IMR-90 (cell line): ENCODE measurements at regions not wholly inside any gene's neighbourhood (a gene's known extent, or its start where the extent isn't known, plus 50 kb on each side); places are given as distances from the start of the nearest gene placed in this dataset.

ENCODE experiments used
- ATAC-seq: fragments of 200-7000 bp; cut with Tn5 transposase; 2 replicates; pipeline ENCODE4 v1.9.1; 2020; ENCODE audit warnings: low read depth, mild to moderate bottlenecking, moderate library complexity
- BruUV-seq: library from RNA; stranded (reverse); fragments of 400-500 nt; replicated peaks from 2 replicates; lab custom pipeline; 2021; lab: Mats Ljungman, UMichigan
- CTCF ChIA-PET: fragments of 300-600 bp; formaldehyde crosslinking; extraction: SDS; loops from one replicate; lab custom pipeline; 2021; ENCODE audit warnings: antibody characterized with exemption; lab: Yijun Ruan, JAX
- POLR2A ChIA-PET: fragments of 300-600 bp; sonication (Branson Sonifier 250); formaldehyde crosslinking; loops from one replicate; lab custom pipeline; 2022; ENCODE audit warnings: antibody characterized with exemption; ENCODE audit not compliant: unreplicated experiment; lab: Charles Lee
- DNase-seq: peaks from one replicate; pipeline ENCODE4 v3.0.0; 2013
- H2AFZ ChIP-seq: replicated peaks from 2 replicates; pipeline ENCODE3; 2013; ENCODE audit warnings: low read length, mild to moderate bottlenecking; ENCODE audit not compliant: poor library complexity
- H2AK5ac ChIP-seq: 2 replicates; pipeline ENCODE4 v1.6.1; 2013; ENCODE audit warnings: low read depth, low read length, inconsistent platforms
- H2AK9ac ChIP-seq: replicated peaks from 2 replicates; pipeline ENCODE3; 2013; ENCODE audit warnings: mild to moderate bottlenecking, low read depth, low read length, moderate library complexity; ENCODE audit not compliant: poor library complexity
- H2BK120ac ChIP-seq: 2 replicates; pipeline ENCODE4 v1.6.1; 2013; ENCODE audit warnings: low read depth, low read length, inconsistent platforms
- H2BK15ac ChIP-seq: 3 replicates; pipeline ENCODE4 v1.6.1; 2013; ENCODE audit warnings: low read depth, low read length, inconsistent platforms
- H2BK20ac ChIP-seq: 2 replicates; pipeline ENCODE4 v1.6.1; 2013; ENCODE audit warnings: low read depth, mild to moderate bottlenecking, inconsistent platforms, low read length, moderate library complexity
- H2BK5ac ChIP-seq: 2 replicates; pipeline ENCODE4 v1.6.1; 2013; ENCODE audit warnings: mild to moderate bottlenecking, low read depth, low read length, inconsistent platforms; ENCODE audit not compliant: poor library complexity, severe bottlenecking
- H3K14ac ChIP-seq: replicated peaks from 2 replicates; pipeline ENCODE4 v1.6.1; 2013; ENCODE audit warnings: low read depth, low read length, inconsistent platforms
- H3K18ac ChIP-seq: 2 replicates; pipeline ENCODE4 v1.6.1; 2013; ENCODE audit warnings: low read depth, low read length, control low read depth
- H3K23ac ChIP-seq: 2 replicates; pipeline ENCODE4 v1.6.1; 2013; ENCODE audit warnings: low read depth, low read length, inconsistent platforms
- H3K27ac ChIP-seq: 2 replicates; pipeline ENCODE4 v1.5.1; 2013; ENCODE audit warnings: mild to moderate bottlenecking, control low read depth, low read length; ENCODE audit not compliant: insufficient read depth
- H3K27me3 ChIP-seq: 2 replicates; pipeline ENCODE4 v1.6.1; 2013; ENCODE audit warnings: low read length; ENCODE audit not compliant: control insufficient read depth, insufficient read depth
- H3K36me3 ChIP-seq: 2 replicates; pipeline ENCODE4 v1.6.1; 2013; ENCODE audit warnings: low read length, mixed read lengths; ENCODE audit not compliant: control insufficient read depth, insufficient read depth
- H3K4ac ChIP-seq: 2 replicates; pipeline ENCODE4 v1.6.1; 2013; ENCODE audit warnings: low read depth, low read length, inconsistent platforms
- H3K4me1 ChIP-seq: 2 replicates; pipeline ENCODE4 v1.6.1; 2013; ENCODE audit warnings: low read length, mixed read lengths; ENCODE audit not compliant: control insufficient read depth, insufficient read depth
- H3K4me2 ChIP-seq: 2 replicates; pipeline ENCODE4 v1.6.1; 2013; ENCODE audit warnings: low read depth, mild to moderate bottlenecking, control low read depth, low read length, moderate library complexity
- H3K4me3 ChIP-seq: 2 replicates; pipeline ENCODE4 v1.5.1; 2013; ENCODE audit warnings: low read depth, mild to moderate bottlenecking, control low read depth, low read length, moderate library complexity; ENCODE audit not compliant: insufficient read depth
- H3K56ac ChIP-seq: 2 replicates; pipeline ENCODE4 v1.6.1; 2013; ENCODE audit warnings: low read length, inconsistent platforms; ENCODE audit not compliant: insufficient read depth; ENCODE audit errors: extremely low read depth
- H3K79me1 ChIP-seq, 2 experiments: 2 replicates each; pipeline ENCODE4 v1.6.1; 2013; ENCODE audit warnings: low read length in 2 of 2, inconsistent platforms in 1 of 2, low read depth in 1 of 2
- H3K9ac ChIP-seq: 2 replicates; pipeline ENCODE4 v1.6.1; 2013; ENCODE audit warnings: low read depth, low read length, control low read depth
- H3K9me1 ChIP-seq: 2 replicates; pipeline ENCODE4 v1.6.1; 2013; ENCODE audit warnings: low read length, inconsistent platforms; ENCODE audit not compliant: insufficient read depth
- H3K9me3 ChIP-seq: 2 replicates; pipeline ENCODE4 v1.6.1; 2013; ENCODE audit warnings: low read length; ENCODE audit not compliant: control insufficient read depth, insufficient read depth
- H4K20me1 ChIP-seq: 2 replicates; pipeline ENCODE4 v1.6.1; 2013; ENCODE audit warnings: low read length, inconsistent platforms; ENCODE audit not compliant: insufficient read depth
- H4K5ac ChIP-seq: 2 replicates; pipeline ENCODE4 v1.6.1; 2013; ENCODE audit warnings: mild to moderate bottlenecking, low read depth, low read length, control low read depth
- H4K8ac ChIP-seq, 2 experiments: 2 replicates each; pipeline ENCODE4 v1.6.1; 2013; ENCODE audit warnings: low read depth in 2 of 2, low read length in 2 of 2, control low read depth in 1 of 2, inconsistent platforms in 1 of 2
- H4K91ac ChIP-seq: 2 replicates; pipeline ENCODE4 v1.6.1; 2013; ENCODE audit warnings: low read depth, low read length, inconsistent platforms; ENCODE audit not compliant: insufficient read depth
- CEBPB ChIP-seq: IDR thresholded peaks from 2 replicates; pipeline ENCODE4 v1.6.1; 2012; ENCODE audit warnings: low read depth, low read length, improper control_type of control experiment
- FOS ChIP-seq: fragments of 150-350 bp; IDR thresholded peaks from 2 replicates; pipeline ENCODE4 v1.6.1; 2016; ENCODE audit warnings: low read depth, low read length
- MAFK ChIP-seq: IDR thresholded peaks from 2 replicates; pipeline ENCODE4 v1.6.1; 2012; ENCODE audit warnings: low read depth, low read length, improper control_type of control experiment
- MAZ ChIP-seq: IDR thresholded peaks from 2 replicates; pipeline ENCODE4 v1.6.1; 2012; ENCODE audit warnings: low read depth, mild to moderate bottlenecking, low read length, improper control_type of control experiment, moderate library complexity, borderline replicate concordance
- MXI1 ChIP-seq: IDR thresholded peaks from 2 replicates; pipeline ENCODE4 v1.6.1; 2012; ENCODE audit warnings: low read depth, mild to moderate bottlenecking, low read length, moderate library complexity, borderline replicate concordance
- NFE2L2 ChIP-seq: fragments of 150-350 bp; IDR thresholded peaks from 2 replicates; pipeline ENCODE4 v1.6.1; 2016; ENCODE audit warnings: low read depth, mild to moderate bottlenecking, low read length
- POLR2A ChIP-seq: IDR thresholded peaks from 2 replicates; pipeline ENCODE4 v1.6.1; 2012; ENCODE audit warnings: mild to moderate bottlenecking, low read depth, low read length
- RAD21 ChIP-seq: IDR thresholded peaks from 2 replicates; pipeline ENCODE4 v1.6.1; 2012; ENCODE audit warnings: low read length, improper control_type of control experiment
- RCOR1 ChIP-seq: IDR thresholded peaks from 2 replicates; pipeline ENCODE4 v1.6.1; 2012; ENCODE audit warnings: mild to moderate bottlenecking, low read length, improper control_type of control experiment; ENCODE audit not compliant: insufficient replicate concordance
- SMC3 ChIP-seq: fragments of 150-350 bp; IDR thresholded peaks from 2 replicates; pipeline ENCODE4 v1.6.1; 2016; ENCODE audit warnings: low read depth, mild to moderate bottlenecking, antibody characterized with exemption, low read length, moderate library complexity
- WGBS, 2 experiments: methylation state at CpG; one replicate each; pipeline versions ENCODE4 v1.1.5 to v1.1.7; 2013; ENCODE audit warnings: missing lambda C conversion rate in 2 of 2; ENCODE audit not compliant: insufficient read length in 1 of 2; ENCODE audit errors: extremely low coverage in 2 of 2; 5-methylcytosine and 5-hydroxymethylcytosine counted together
- dilution Hi-C: fragments of 300-500 bp; cut with HindIII; formaldehyde crosslinking; loops from one replicate; pipeline ENCODE4 v1.14.3; 2018; ENCODE audit warnings: low sequenced_read_pairs; ENCODE audit not compliant: unreplicated experiment
- in situ Hi-C: fragments of 300-500 bp; cut with MboI; formaldehyde crosslinking; loops from 3 replicates; pipeline ENCODE4 v1.14.3; 2019; ENCODE audit warnings: low sequenced_read_pairs, inconsistent platforms, mixed read lengths
- intact Hi-C: fragments of 100-400 bp; cut with micrococcal nuclease; formaldehyde crosslinking; loops from 2 replicates; pipeline ENCODE4 v1.10.0; 2022
- TF ChIP-seq, protein P1 (sequence below): fragments of 150-350 bp; IDR thresholded peaks from 2 replicates; pipeline ENCODE4 v1.6.1; 2016; ENCODE audit warnings: low read depth, mild to moderate bottlenecking, low read length, moderate library complexity, borderline replicate concordance
- TF ChIP-seq, protein P2 (sequence below): fragments of 150-350 bp; IDR thresholded peaks from 2 replicates; pipeline ENCODE4 v1.6.1; 2017; ENCODE audit warnings: mild to moderate bottlenecking, antibody characterized with exemption, low read length, low read depth

DNA sequence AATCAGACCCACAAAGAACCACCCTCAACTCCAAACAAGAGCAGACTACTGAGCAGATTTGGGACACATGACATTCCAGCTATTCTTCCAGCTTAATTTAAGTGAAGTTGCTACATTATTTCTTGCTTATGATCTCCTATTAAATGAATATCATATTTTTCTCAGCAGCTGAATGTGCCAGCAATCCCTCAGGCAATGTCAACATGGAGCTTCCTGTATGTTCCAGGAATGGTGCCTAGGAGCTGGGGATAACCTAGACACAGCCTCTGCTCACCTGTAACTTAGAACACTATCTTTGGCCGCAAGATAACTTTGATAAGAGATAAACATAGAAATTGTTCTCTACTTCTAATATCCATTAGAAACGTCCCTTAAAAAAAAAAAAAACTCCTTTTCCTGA is 274.4 kb upstream of the RASGEF1B start:
- WGBS, 2 experiments = no CpG with 5 or more reads among the region's 2 CpGs
- H3K14ac ChIP-seq = no peak overlapping the region
- dilution Hi-C loops = no loop called here
- DNase-seq (no peak), ATAC-seq (no peak)
- no peak overlapping the region for H2AK9ac ChIP-seq
- no peak overlapping the region for H2BK5ac ChIP-seq
- no peak overlapping the region for H2AK5ac ChIP-seq
- in situ Hi-C loops = no loop called here
- H2BK120ac ChIP-seq = no peak overlapping the region
- CTCF ChIA-PET = no interaction called here
- no peak overlapping the region for H3K23ac ChIP-seq
- H3K4ac ChIP-seq = no peak overlapping the region
- H3K4me3 ChIP-seq = no peak overlapping the region
- H4K20me1 ChIP-seq = no peaks in the 10 kb centered on the region
- POLR2A ChIA-PET = interaction anchor here (0.6 kb wide), 1 partner anchor 10 kb away, joined by 3 read pairs; no protein-coding TSS in a partner anchor
- no peaks in the 10 kb centered on the region for H3K36me3 ChIP-seq
- H4K8ac ChIP-seq = no peak overlapping the region
- no peaks in the 10 kb centered on the region for H3K79me1 ChIP-seq
- intact Hi-C loops = no loop called here
- no peak overlapping the region for H3K9ac ChIP-seq
- no peak overlapping the region for H2BK20ac ChIP-seq
- H3K18ac ChIP-seq = no peak overlapping the region
- H3K9me3 ChIP-seq = no peaks in the 10 kb centered on the region
- no peaks in the 10 kb centered on the region for H3K9me1 ChIP-seq
- no TSS peak for BruUV-seq
- H2BK15ac ChIP-seq = no peak overlapping the region
- H3K27me3 ChIP-seq = no peaks in the 10 kb centered on the region; the same call in 1 of the 2 replicates
- no peak overlapping the region for H3K4me2 ChIP-seq
- no peak for TF ChIP-seq SMC3
- TF ChIP-seq POLR2A = no peak
- TF ChIP-seq, protein P1, sequence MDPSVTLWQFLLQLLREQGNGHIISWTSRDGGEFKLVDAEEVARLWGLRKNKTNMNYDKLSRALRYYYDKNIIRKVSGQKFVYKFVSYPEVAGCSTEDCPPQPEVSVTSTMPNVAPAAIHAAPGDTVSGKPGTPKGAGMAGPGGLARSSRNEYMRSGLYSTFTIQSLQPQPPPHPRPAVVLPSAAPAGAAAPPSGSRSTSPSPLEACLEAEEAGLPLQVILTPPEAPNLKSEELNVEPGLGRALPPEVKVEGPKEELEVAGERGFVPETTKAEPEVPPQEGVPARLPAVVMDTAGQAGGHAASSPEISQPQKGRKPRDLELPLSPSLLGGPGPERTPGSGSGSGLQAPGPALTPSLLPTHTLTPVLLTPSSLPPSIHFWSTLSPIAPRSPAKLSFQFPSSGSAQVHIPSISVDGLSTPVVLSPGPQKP = no peak
- TF ChIP-seq MAZ = no peak
- no peak for TF ChIP-seq RCOR1
- TF ChIP-seq FOS = no peak
- TF ChIP-seq NFE2L2 = no peak
- no peak for TF ChIP-seq MXI1
- TF ChIP-seq, protein P2, sequence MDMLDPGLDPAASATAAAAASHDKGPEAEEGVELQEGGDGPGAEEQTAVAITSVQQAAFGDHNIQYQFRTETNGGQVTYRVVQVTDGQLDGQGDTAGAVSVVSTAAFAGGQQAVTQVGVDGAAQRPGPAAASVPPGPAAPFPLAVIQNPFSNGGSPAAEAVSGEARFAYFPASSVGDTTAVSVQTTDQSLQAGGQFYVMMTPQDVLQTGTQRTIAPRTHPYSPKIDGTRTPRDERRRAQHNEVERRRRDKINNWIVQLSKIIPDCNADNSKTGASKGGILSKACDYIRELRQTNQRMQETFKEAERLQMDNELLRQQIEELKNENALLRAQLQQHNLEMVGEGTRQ = no peak
- no peak for TF ChIP-seq CEBPB
- TF ChIP-seq MAFK = no peak
- no peak for TF ChIP-seq RAD21
- no peak overlapping the region for H3K56ac ChIP-seq
- H4K91ac ChIP-seq = no peak overlapping the region
- H2AFZ ChIP-seq = no peak overlapping the region
- H4K5ac ChIP-seq = no peak overlapping the region
- H3K27ac ChIP-seq = no peak overlapping the region
- H3K4me1 ChIP-seq = no peaks in the 10 kb centered on the region
